ENCODE measurements at regions not wholly inside any gene's neighbourhood (a gene's known extent, or its start where the extent isn't known, plus 50 kb on each side); places are given as distances from the start of the nearest gene placed in this dataset.

- TF ChIP-seq MEF2D (tag; conservative IDR thresholded peaks at IDR 0.05; ENCODE audit: low read depth) (no peak), JUNB (CRISPR knock-in tag; conservative IDR thresholded peaks at IDR 0.05) (no peak), HMG20A (CRISPR knock-in tag; conservative IDR thresholded peaks at IDR 0.05) (no peak), WHSC1 (IDR thresholded peaks at IDR 0.05; ENCODE audit: low read length) (no peak), TOE1 (IDR thresholded peaks at IDR 0.05; ENCODE audit: borderline replicate concordance) (no peak), TOE1 (CRISPR knock-in tag; IDR thresholded peaks at IDR 0.05; ENCODE audit: borderline replicate concordance, low read depth) (no peak), FOXJ2 (tag; IDR thresholded peaks at IDR 0.05) (no peak), ZC3H4 (CRISPR knock-in tag; IDR thresholded peaks at IDR 0.05; ENCODE audit: borderline replicate concordance) (no peak)
- H3K27ac ChIP-seq (ENCODE audit: extremely low read depth, low read depth, low read length) = no peak overlapping the region
- ChIA-PET POLR2A (no interaction called here), CTCF (ENCODE audit: low intra/inter-chr PET ratio) (no interaction called here)
- ATAC-seq (no peak), FAIRE-seq (no peak), DNase-seq (ENCODE audit: extremely low read depth in 1 of 4, low spot score in 3 of 4) (no peak)
- H3K4me1 ChIP-seq (replicated peaks in 1 of 2; ENCODE audit: control insufficient read depth in 2 of 2, insufficient read depth in 2 of 2, low read length in 2 of 2) = no peaks in the 10 kb centered on the region
- no peaks in the 10 kb centered on the region for H3K9me3 ChIP-seq (replicated peaks; ENCODE audit: control insufficient read depth, insufficient read depth, low read depth, low read length)
- H3K36me3 ChIP-seq (ENCODE audit: control insufficient read depth, insufficient read depth, low read length) = no peaks in the 10 kb centered on the region
- no TSS peak for BruUV-seq (replicated peaks)
- WGBS (ENCODE audit: insufficient coverage, low coverage, missing lambda C conversion rate) = 0% methylated on average over 2 of the region's 2 CpGs
- no peaks in the 10 kb centered on the region for H3K9me1 ChIP-seq (ENCODE audit: control insufficient read depth, insufficient read depth, low read length)
- H3K9ac ChIP-seq (ENCODE audit: insufficient read depth in 1 of 2, low read depth in 2 of 2, low read length in 2 of 2) = no peak overlapping the region
- no peaks in the 10 kb centered on the region for H3K79me2 ChIP-seq (ENCODE audit: control insufficient read depth, insufficient read depth, low read length)
- no peaks in the 10 kb centered on the region for H3K27me3 ChIP-seq (ENCODE audit: control insufficient read depth in 2 of 2, insufficient read depth in 2 of 2, low read length in 2 of 2)
- no peaks in the 10 kb centered on the region for H4K20me1 ChIP-seq (replicated peaks; ENCODE audit: control insufficient read depth, insufficient read depth, low read length)
- H3K4me2 ChIP-seq (ENCODE audit: insufficient read depth, low read length) = no peak overlapping the region
- no peak overlapping the region for H3K4me3 ChIP-seq
- intact Hi-C loops (cut with micrococcal nuclease) (no loop called here), in situ Hi-C loops (cut with MboI) (no loop called here)
- no peak overlapping the region for H2AFZ ChIP-seq (ENCODE audit: low read depth, low read length)
These were observed 816.8 kb upstream of the PCDH9 start for GRCh38 chr13:68046903-68047302.

Data from K562 (cell line).